CD4-positive, alpha-beta memory T cell (primary cell): ENCODE measurements at regions not wholly inside any gene's neighbourhood (a gene's known extent, or its start where the extent isn't known, plus 50 kb on each side); places are given as distances from the start of the nearest gene placed in this dataset.

Experiments
- CTCF ChIA-PET: fragments of 350-600 bp; sonication (Branson Sonifier 250); formaldehyde crosslinking; loops from one replicate; lab custom pipeline; 2021; ENCODE audit warnings: inconsistent platforms; ENCODE audit not compliant: partially characterized antibody; lab: Charles Lee
- POLR2A ChIA-PET: fragments of 350-600 bp; sonication (Branson Sonifier 250); formaldehyde crosslinking; loops from one replicate; lab custom pipeline; 2021; ENCODE audit not compliant: partially characterized antibody; lab: Charles Lee
- DNase-seq, 5 donors: peaks; one replicate each; pipeline versions ENCODE4 v3.0.0 to v3.0.0-alpha.2; 2020 to 2022; ENCODE audit warnings: mixed read lengths in 1 of 5
- H3K27ac ChIP-seq: one replicate; pipeline ENCODE4 v1.7.0; 2013; ENCODE audit warnings: low read depth, low read length
- H3K27me3 ChIP-seq: 2 replicates; pipeline ENCODE4 v1.7.0; 2013; ENCODE audit warnings: mild to moderate bottlenecking, low read length, moderate library complexity; ENCODE audit not compliant: insufficient read depth
- H3K36me3 ChIP-seq: 2 replicates; pipeline ENCODE4 v1.7.0; 2013; ENCODE audit warnings: mild to moderate bottlenecking, low read length, moderate library complexity; ENCODE audit not compliant: insufficient read depth
- H3K4me1 ChIP-seq: 2 replicates; pipeline ENCODE4 v1.7.0; 2013; ENCODE audit warnings: mild to moderate bottlenecking, low read length, moderate library complexity; ENCODE audit not compliant: insufficient read depth
- H3K4me3 ChIP-seq, 2 donors: one replicate each; pipeline ENCODE4 v1.7.0; 2013; ENCODE audit warnings: low read length in 2 of 2, mild to moderate bottlenecking in 1 of 2
- H3K9me3 ChIP-seq, 2 donors: one replicate each; pipeline ENCODE4 v1.7.0; 2013; ENCODE audit warnings: low read length in 2 of 2, control low read depth in 1 of 2; ENCODE audit not compliant: control insufficient read depth in 1 of 2
- H3K27ac Mint-ChIP-seq, 7 donors: one replicate each; pipeline ENCODE4 v1.8.0; 2020 to 2021; ENCODE audit warnings: mixed read lengths in 7 of 7, mild to moderate bottlenecking in 6 of 7, inconsistent platforms in 3 of 7, moderate library complexity in 3 of 7
- H3K27me3 Mint-ChIP-seq, 2 donors: one replicate each; pipeline ENCODE4 v1.8.0; 2020 to 2021; ENCODE audit warnings: mixed read lengths in 2 of 2
- H3K36me3 Mint-ChIP-seq, 2 donors: one replicate each; pipeline ENCODE4 v1.8.0; 2020 to 2021; ENCODE audit warnings: mixed read lengths in 2 of 2, inconsistent platforms in 1 of 2, mild to moderate bottlenecking in 1 of 2
- H3K4me1 Mint-ChIP-seq, 4 donors: one replicate each; pipeline ENCODE4 v1.8.0; 2020 to 2021; ENCODE audit warnings: mixed read lengths in 4 of 4, mild to moderate bottlenecking in 1 of 4
- H3K4me3 Mint-ChIP-seq, 8 donors: one replicate each; pipeline ENCODE4 v1.8.0; 2020 to 2021; ENCODE audit warnings: mixed read lengths in 8 of 8, mild to moderate bottlenecking in 7 of 8, moderate library complexity in 6 of 8, inconsistent platforms in 3 of 8
- H3K9me3 Mint-ChIP-seq, 8 donors: one replicate each; pipeline ENCODE4 v1.8.0; 2020 to 2021; ENCODE audit warnings: mixed read lengths in 8 of 8, mild to moderate bottlenecking in 5 of 8, inconsistent platforms in 3 of 8, moderate library complexity in 1 of 8
- intact Hi-C: fragments of 100-400 bp; cut with micrococcal nuclease; formaldehyde crosslinking; loops from one replicate; pipeline ENCODE4 v1.15.1; 2023

- Mint-ChIP-seq H3K27ac (no peak overlapping the region), H3K27me3 (peaks cover 2 to 3% of the 10 kb centered on the region in 2 donors), H3K9me3 (peaks cover 0 to 33% (median 27%) of the 10 kb centered on the region in 8 donors), H3K36me3 (peaks cover 0 to 4% of the 10 kb centered on the region in 2 donors), H3K4me1 (no peaks in the 10 kb centered on the region), H3K4me3 (no peak overlapping the region)
- H3K9me3 ChIP-seq: peaks cover 0 to 11% of the 10 kb centered on the region in 2 donors
- H3K27me3 ChIP-seq: no peaks in the 10 kb centered on the region
- ChIA-PET POLR2A (no interaction called here), CTCF (no interaction called here)
- no peak overlapping the region for H3K27ac ChIP-seq
- no peaks in the 10 kb centered on the region for H3K4me1 ChIP-seq
- intact Hi-C loops: no loop called here
- H3K36me3 ChIP-seq: no peaks in the 10 kb centered on the region
- DNase-seq: no peak
- H3K4me3 ChIP-seq: no peak overlapping the region
Measured at GRCh38 chr10:113476673-113477072, 76.2 kb upstream of the HABP2 start.

GRCh38 chr10:113477451-113477850 lies 75.4 kb upstream of the HABP2 start:
- POLR2A ChIA-PET: no interaction called here
- H3K9me3 Mint-ChIP-seq: peaks cover 0 to 38% (median 29%) of the 10 kb centered on the region in 8 donors
- no peak overlapping the region for H3K27ac Mint-ChIP-seq

GRCh38 chr10:113479346-113480080 lies 73.3 kb upstream of the HABP2 start:
- H3K4me3 ChIP-seq: no peak overlapping the region
- no peaks in the 10 kb centered on the region for H3K36me3 ChIP-seq
- ChIA-PET POLR2A (no interaction called here), CTCF (no interaction called here)
- Mint-ChIP-seq H3K9me3 (peaks cover 0 to 38% (median 29%) of the 10 kb centered on the region in 8 donors), H3K27ac (no peak overlapping the region), H3K27me3 (peaks cover 0 to 3% of the 10 kb centered on the region in 2 donors), H3K4me3 (no peak overlapping the region), H3K4me1 (no peaks in the 10 kb centered on the region), H3K36me3 (peaks cover 0 to 5% of the 10 kb centered on the region in 2 donors)
- H3K4me1 ChIP-seq: no peaks in the 10 kb centered on the region
- intact Hi-C loops: no loop called here
- H3K9me3 ChIP-seq: peaks cover 0 to 11% of the 10 kb centered on the region in 2 donors
- no peaks in the 10 kb centered on the region for H3K27me3 ChIP-seq
- no peak overlapping the region for H3K27ac ChIP-seq
- no peak for DNase-seq

More at GRCh38 chr10:113477451-113477850, 75.4 kb upstream of the HABP2 start:
- Mint-ChIP-seq H3K4me1 (no peaks in the 10 kb centered on the region), H3K27me3 (peaks cover 2 to 3% of the 10 kb centered on the region in 2 donors), H3K36me3 (peaks cover 0 to 5% of the 10 kb centered on the region in 2 donors), H3K4me3 (no peak overlapping the region)
- CTCF ChIA-PET: no interaction called here
- intact Hi-C loops: no loop called here
- H3K27me3 ChIP-seq: no peaks in the 10 kb centered on the region
- no peak overlapping the region for H3K27ac ChIP-seq
- no peaks in the 10 kb centered on the region for H3K4me1 ChIP-seq
- DNase-seq: no peak
- H3K9me3 ChIP-seq: peaks cover 0 to 11% of the 10 kb centered on the region in 2 donors
- H3K4me3 ChIP-seq: no peak overlapping the region
- H3K36me3 ChIP-seq: no peaks in the 10 kb centered on the region

- Histone ChIP-seq H3K9me3 (peaks cover 0 to 11% of the 10 kb centered on the region in 2 donors), H3K27me3 (no peaks in the 10 kb centered on the region), H3K27ac (no peak overlapping the region), H3K4me1 (no peaks in the 10 kb centered on the region), H3K36me3 (no peaks in the 10 kb centered on the region), H3K4me3 (no peak overlapping the region)
- Mint-ChIP-seq H3K9me3 (peaks cover 0 to 38% (median 29%) of the 10 kb centered on the region in 8 donors), H3K4me1 (no peaks in the 10 kb centered on the region), H3K36me3 (peaks cover 0 to 5% of the 10 kb centered on the region in 2 donors), H3K4me3 (no peak overlapping the region), H3K27me3 (peaks cover 0 to under 1% of the 10 kb centered on the region in 2 donors), H3K27ac (no peak overlapping the region)
- no peak for DNase-seq
- intact Hi-C loops: no loop called here
- POLR2A ChIA-PET: no interaction called here
- CTCF ChIA-PET: no interaction called here
Measured at GRCh38 chr10:113480081-113480360, 72.8 kb upstream of the HABP2 start.

- Mint-ChIP-seq H3K27me3 (no peaks in the 10 kb centered on the region), H3K27ac (no peak overlapping the region), H3K36me3 (peaks cover 0 to 5% of the 10 kb centered on the region in 2 donors), H3K4me3 (no peak overlapping the region), H3K4me1 (no peaks in the 10 kb centered on the region), H3K9me3 (peaks cover 0 to 38% (median 29%) of the 10 kb centered on the region in 8 donors)
- ChIA-PET POLR2A (no interaction called here), CTCF (no interaction called here)
- Histone ChIP-seq H3K4me1 (no peaks in the 10 kb centered on the region), H3K9me3 (peaks cover 0 to 11% of the 10 kb centered on the region in 2 donors), H3K36me3 (no peaks in the 10 kb centered on the region), H3K27me3 (no peaks in the 10 kb centered on the region), H3K4me3 (no peak overlapping the region), H3K27ac (no peak overlapping the region)
- DNase-seq: no peak
- intact Hi-C loops: no loop called here
Measured at GRCh38 chr10:113480851-113481502, 71.9 kb upstream of the HABP2 start.

- no peaks in the 10 kb centered on the region for H3K27me3 ChIP-seq
- peaks cover 0 to 7% of the 10 kb centered on the region in 2 donors for H3K9me3 ChIP-seq
- CTCF ChIA-PET: no interaction called here
- H3K27ac ChIP-seq: no peak overlapping the region
- Mint-ChIP-seq H3K9me3 (peaks cover 0 to 24% (median 16%) of the 10 kb centered on the region in 8 donors), H3K27me3 (peaks cover 6% of the 10 kb centered on the region in 2 donors), H3K4me3 (no peak overlapping the region), H3K36me3 (peaks cover 0 to 4% of the 10 kb centered on the region in 2 donors), H3K27ac (no peak overlapping the region), H3K4me1 (no peaks in the 10 kb centered on the region)
- no peak overlapping the region for H3K4me3 ChIP-seq
- H3K4me1 ChIP-seq: no peaks in the 10 kb centered on the region
- intact Hi-C loops: no loop called here
- H3K36me3 ChIP-seq: no peaks in the 10 kb centered on the region
- POLR2A ChIA-PET: no interaction called here
- DNase-seq: no peak
Measured at GRCh38 chr10:113484487-113484886, 68.4 kb upstream of the HABP2 start.

- no peak overlapping the region for H3K27ac ChIP-seq
- H3K4me3 ChIP-seq: no peak overlapping the region
- H3K4me1 Mint-ChIP-seq: no peaks in the 10 kb centered on the region
- H3K27ac Mint-ChIP-seq: no peak overlapping the region
- H3K9me3 ChIP-seq: no peaks in the 10 kb centered on the region
- ChIA-PET POLR2A (no interaction called here), CTCF (no interaction called here)
- H3K36me3 Mint-ChIP-seq: peaks cover 0 to 2% of the 10 kb centered on the region in 2 donors
- peaks cover 0 to 12% (median 4%) of the 10 kb centered on the region in 8 donors for H3K9me3 Mint-ChIP-seq
- DNase-seq: no peak
- intact Hi-C loops: no loop called here
- H3K36me3 ChIP-seq: no peaks in the 10 kb centered on the region
- no peak overlapping the region for H3K4me3 Mint-ChIP-seq
- no peaks in the 10 kb centered on the region for H3K4me1 ChIP-seq
- H3K27me3 Mint-ChIP-seq: peaks cover 6% of the 10 kb centered on the region in 2 donors
- H3K27me3 ChIP-seq: no peaks in the 10 kb centered on the region
Measured at GRCh38 chr10:113485736-113486135, 67.1 kb upstream of the HABP2 start.
